Midbrain (tissue), 1 donor: ENCODE measurements at regions not wholly inside any gene's neighbourhood (a gene's known extent, or its start where the extent isn't known, plus 50 kb on each side); places are given as distances from the start of the nearest gene placed in this dataset.
A peak's percentile ranks its signal among the peaks of the same experiment; 100 is the strongest.
"Not testable (repeated sequence)": the region's sequence is repeated elsewhere in the genome, so short reads cannot be mapped to it uniquely, and the experiment has no call there.

ENCODE experiments used
- DNase-seq: peaks from one replicate; lab custom pipeline; 2025; lab: John Stamatoyannopoulos, UW

GRCh38 chr7:156590212-156590611 is 50.4 kb upstream of the RNF32 start:
- DNase-seq = no peak

GRCh38 chr7:156589808-156590207 is 50.8 kb upstream of the RNF32 start:
- peak; percentile 28 for DNase-seq

GRCh38 chr7:156585926-156586325 is 54.6 kb upstream of the RNF32 start:
- no peak for DNase-seq

- no peak for DNase-seq
These were observed 55.4 kb upstream of the RNF32 start for GRCh38 chr7:156585025-156585648.

- no peak for DNase-seq
These were observed 57.9 kb upstream of the RNF32 start for GRCh38 chr7:156582591-156583123.

- DNase-seq = no peak
These were observed 60.5 kb upstream of the RNF32 start for GRCh38 chr7:156580036-156580435.

- DNase-seq = no peak
These were observed 61.0 kb upstream of the RNF32 start for GRCh38 chr7:156579566-156579965.

GRCh38 chr7:156578978-156579430 is 61.6 kb upstream of the RNF32 start:
- DNase-seq = peak; percentile 73

- DNase-seq = no peak
These were observed 62.0 kb upstream of the RNF32 start for GRCh38 chr7:156578578-156578940.

GRCh38 chr7:156577645-156578577 is 62.7 kb upstream of the RNF32 start:
- peak; percentile 70 for DNase-seq

GRCh38 chr7:156576216-156577058 is 64.1 kb upstream of the RNF32 start:
- no peak for DNase-seq

GRCh38 chr7:156568258-156568657 is 72.3 kb upstream of the RNF32 start:
- no peak for DNase-seq

- no peak for DNase-seq
These were observed 73.6 kb upstream of the RNF32 start for GRCh38 chr7:156566812-156567549.

GRCh38 chr7:156565002-156565401 is 75.6 kb upstream of the RNF32 start:
- not testable (repeated sequence) for DNase-seq

- DNase-seq = no peak
These were observed 79.9 kb upstream of the RNF32 start for GRCh38 chr7:156560696-156561095.

GRCh38 chr7:156560075-156560474 is 80.5 kb upstream of the RNF32 start:
- no peak for DNase-seq

- no peak for DNase-seq
These were observed 81.6 kb upstream of the RNF32 start for GRCh38 chr7:156559001-156559400.

GRCh38 chr7:156558198-156558597 is 82.4 kb upstream of the RNF32 start:
- DNase-seq = no peak

GRCh38 chr7:156556083-156556482 is 84.5 kb upstream of the RNF32 start:
- DNase-seq = no peak

GRCh38 chr7:156554488-156554887 is 86.1 kb upstream of the RNF32 start:
- DNase-seq = no peak

GRCh38 chr7:156549636-156550035 is 90.9 kb upstream of the RNF32 start:
- no peak for DNase-seq
